ENCODE measurements at regions not wholly inside any gene's neighbourhood (a gene's known extent, or its start where the extent isn't known, plus 50 kb on each side); places are given as distances from the start of the nearest gene placed in this dataset.

- TF ChIP-seq CTCF (IDR thresholded peaks at IDR 0.05 in 2 of 3, conservative IDR thresholded peaks at IDR 0.05 in 1 of 3; ENCODE audit: control insufficient read depth in 2 of 3, extremely low read depth in 1 of 3, insufficient read depth in 1 of 3, low read depth in 3 of 3, low read length in 3 of 3) (no peak), BACH1 (IDR thresholded peaks at IDR 0.05; ENCODE audit: borderline replicate concordance) (no peak), SUZ12 (IDR thresholded peaks at IDR 0.05; ENCODE audit: unreplicated experiment) (no peak), ATF3 (IDR thresholded peaks at IDR 0.05; ENCODE audit: borderline replicate concordance, extremely low read depth, low read depth, low read length) (no peak), ZNF274 (IDR thresholded peaks at IDR 0.05; ENCODE audit: insufficient read depth, insufficient read length) (no peak), CREM (IDR thresholded peaks at IDR 0.05; ENCODE audit: low read depth) (no peak), MEF2A (IDR thresholded peaks at IDR 0.05; ENCODE audit: insufficient read depth, low read depth, low read length) (no peak), ZNF592 (IDR thresholded peaks at IDR 0.05) (no peak), GABPA (IDR thresholded peaks at IDR 0.05; ENCODE audit: low read depth) (no peak), USF2 (IDR thresholded peaks at IDR 0.05; ENCODE audit: borderline replicate concordance, low read depth, low read length) (no peak), ZNF207 (IDR thresholded peaks at IDR 0.05; ENCODE audit: borderline replicate concordance) (no peak), EZH2 (IDR thresholded peaks at IDR 0.05; ENCODE audit: borderline replicate concordance, control insufficient read depth, low read depth, low read length) (no peak), KDM1A (IDR thresholded peaks at IDR 0.05; ENCODE audit: borderline replicate concordance) (no peak)
These were observed 260.0 kb downstream of the TNS1 start for GRCh38 chr2:217742841-217743240.

Data from GM12878 (cell line).